Dermis blood vessel endothelial cell (primary cell): ENCODE measurements at regions not wholly inside any gene's neighbourhood (a gene's known extent, or its start where the extent isn't known, plus 50 kb on each side); places are given as distances from the start of the nearest gene placed in this dataset.

ENCODE experiments used
- DNase-seq: peaks from one replicate; pipeline ENCODE4 v3.0.0; 2010

GRCh38 chr7:46750321-46750865, 829.3 kb upstream of the IGFBP3 start:
- DNase-seq, result no peak

DNA sequence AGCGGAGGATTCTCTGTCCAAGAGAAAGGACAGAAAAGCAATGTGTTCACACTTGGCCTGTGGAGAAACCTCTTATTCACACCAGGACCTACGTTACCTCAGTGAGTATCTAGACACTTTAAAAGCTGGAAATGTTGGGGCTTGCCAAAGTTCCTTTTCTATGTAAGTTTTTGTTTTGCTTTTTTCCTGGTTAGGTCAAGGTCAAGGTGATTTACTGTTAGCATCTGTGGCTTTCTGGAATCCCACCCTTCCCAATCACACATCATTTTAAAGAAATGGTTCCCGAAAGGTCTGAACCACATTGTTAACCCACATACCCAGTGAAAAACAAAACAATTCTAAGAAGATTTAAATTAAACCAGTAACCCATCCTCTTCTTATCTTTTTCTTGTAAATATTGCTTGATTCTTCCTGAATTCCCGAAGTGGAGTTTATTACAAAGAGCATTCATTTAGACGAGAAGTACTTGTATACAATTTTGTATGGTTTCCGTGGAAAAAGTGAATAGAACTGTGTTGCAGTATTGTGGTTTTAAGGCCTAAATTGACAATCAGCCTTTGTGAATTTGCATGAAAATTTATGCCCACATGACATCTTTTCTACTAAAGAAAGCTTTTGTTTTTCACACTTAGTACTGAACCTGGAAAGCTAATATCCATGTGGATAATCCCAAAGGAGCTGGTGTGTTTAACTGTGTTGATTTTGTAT, 827.0 kb upstream of the IGFBP3 start:
- DNase-seq, result no peak

DNA sequence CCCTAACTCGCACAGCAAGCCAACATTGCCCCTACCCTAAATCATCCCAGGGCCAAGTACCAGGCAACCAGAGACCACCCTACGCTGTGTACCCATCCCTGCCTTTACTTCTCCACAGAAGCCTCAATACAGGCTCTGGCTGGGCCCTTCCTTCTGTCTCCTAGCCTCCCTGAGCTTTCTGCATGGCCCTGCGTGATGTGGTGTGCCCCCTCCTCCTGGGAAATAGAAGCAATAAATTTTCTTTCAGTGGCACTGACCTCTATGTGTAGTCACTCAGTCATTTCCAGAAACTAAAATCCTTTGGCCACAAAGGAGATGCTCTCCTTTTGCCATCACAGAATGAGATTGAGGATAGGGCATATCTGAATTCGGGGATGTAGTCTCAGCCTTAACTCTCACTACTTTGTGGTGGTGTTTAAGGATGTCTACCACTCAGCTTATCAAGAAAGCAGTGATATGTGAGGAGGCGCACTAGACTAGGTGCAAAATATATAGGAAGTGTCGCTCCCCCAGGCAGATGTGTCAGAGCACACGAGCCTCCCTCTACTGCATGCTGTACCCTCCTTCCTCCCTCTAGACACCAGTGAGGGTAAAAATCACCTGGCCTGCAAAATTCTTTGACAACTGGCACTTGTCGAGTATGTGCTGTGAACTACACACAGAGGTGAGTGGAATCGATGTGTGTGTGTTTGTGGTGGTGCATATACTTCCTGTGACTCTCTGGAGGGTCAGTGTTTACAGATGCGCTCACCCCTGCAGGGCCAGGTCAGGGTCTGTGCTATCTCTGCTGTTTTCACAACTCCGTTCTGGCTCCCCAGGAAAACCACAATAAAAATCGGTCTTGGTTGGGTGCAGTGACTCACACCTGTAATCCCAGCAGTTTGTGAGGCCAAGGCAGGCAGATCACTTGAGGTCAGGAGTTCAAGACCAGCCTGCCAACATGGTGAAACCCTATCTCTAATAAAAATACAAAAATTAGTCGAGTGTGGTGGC, 825.9 kb upstream of the IGFBP3 start:
- no peak for DNase-seq

GRCh38 chr7:46745707-46746090, 824.6 kb upstream of the IGFBP3 start:
- DNase-seq, result peak; percentile 27

- DNase-seq, result no peak
These were observed 824.1 kb upstream of the IGFBP3 start for GRCh38 chr7:46744957-46745706.

DNA sequence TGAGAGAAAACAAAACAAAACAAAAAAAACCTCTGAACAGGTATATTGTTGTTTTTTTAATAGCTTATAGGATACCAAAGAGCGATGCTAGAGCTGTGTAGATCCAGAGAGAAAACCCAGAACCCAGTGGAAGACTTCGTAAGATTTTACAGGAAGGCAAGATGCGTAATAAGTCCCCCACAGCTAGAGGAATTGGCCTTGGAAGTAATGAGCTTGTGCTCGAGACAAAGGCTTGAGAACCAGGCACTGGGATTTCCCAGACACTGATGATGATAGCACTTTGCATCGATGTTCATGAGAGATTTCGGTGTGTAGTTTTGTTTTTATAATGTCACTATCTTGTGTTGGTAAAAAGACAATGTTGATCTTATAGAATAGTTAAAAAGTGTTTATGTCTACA, 821.5 kb upstream of the IGFBP3 start:
- no peak for DNase-seq

GRCh38 chr7:46741938-46742540, 821.0 kb upstream of the IGFBP3 start:
- DNase-seq, result no peak

- no peak for DNase-seq
These were observed 820.1 kb upstream of the IGFBP3 start for GRCh38 chr7:46741181-46741580.

- DNase-seq, result no peak
These were observed 818.6 kb upstream of the IGFBP3 start for GRCh38 chr7:46739518-46740234.

GRCh38 chr7:46738796-46739195, 817.7 kb upstream of the IGFBP3 start:
- no peak for DNase-seq

DNA sequence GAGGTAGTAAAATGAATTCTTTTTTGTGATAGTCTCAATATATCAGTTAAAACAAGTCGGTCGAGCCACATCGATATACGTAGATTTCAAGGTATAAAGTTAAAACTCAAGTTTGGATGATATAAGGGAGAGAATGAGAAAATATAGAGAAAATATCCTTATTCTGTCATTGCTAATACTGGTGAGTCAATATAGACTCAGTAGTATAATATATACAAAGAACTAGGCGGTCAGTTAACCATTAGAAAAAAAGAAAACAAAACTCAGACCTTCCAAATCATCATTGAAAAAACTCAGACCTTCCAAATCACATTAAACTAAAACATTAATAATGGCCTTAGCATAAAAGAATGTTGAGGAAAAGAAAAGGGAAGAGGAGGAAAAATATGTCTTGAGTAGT, 817.1 kb upstream of the IGFBP3 start:
- no peak for DNase-seq

DNA sequence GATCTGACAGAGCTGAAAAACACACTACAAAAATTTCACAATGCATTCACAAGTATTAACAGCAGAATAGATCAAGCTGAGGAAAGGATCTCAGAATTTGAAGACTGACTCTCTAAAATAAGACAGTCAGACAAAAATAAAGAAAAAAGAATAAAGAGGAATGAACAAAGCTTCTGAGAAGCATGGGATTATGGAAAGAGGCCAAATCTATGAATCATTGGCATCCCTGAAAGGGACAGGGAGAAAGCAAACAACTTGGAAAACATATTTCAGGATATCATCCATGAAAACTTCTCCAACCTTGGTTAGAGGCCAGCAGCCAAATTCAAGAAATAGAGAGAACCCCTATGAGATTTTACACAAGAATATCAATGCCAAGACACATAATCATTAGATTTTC, 804.8 kb upstream of the IGFBP3 start:
- peak; percentile 48 for DNase-seq

GRCh38 chr7:46725136-46725535, 804.1 kb upstream of the IGFBP3 start:
- no peak for DNase-seq

DNA sequence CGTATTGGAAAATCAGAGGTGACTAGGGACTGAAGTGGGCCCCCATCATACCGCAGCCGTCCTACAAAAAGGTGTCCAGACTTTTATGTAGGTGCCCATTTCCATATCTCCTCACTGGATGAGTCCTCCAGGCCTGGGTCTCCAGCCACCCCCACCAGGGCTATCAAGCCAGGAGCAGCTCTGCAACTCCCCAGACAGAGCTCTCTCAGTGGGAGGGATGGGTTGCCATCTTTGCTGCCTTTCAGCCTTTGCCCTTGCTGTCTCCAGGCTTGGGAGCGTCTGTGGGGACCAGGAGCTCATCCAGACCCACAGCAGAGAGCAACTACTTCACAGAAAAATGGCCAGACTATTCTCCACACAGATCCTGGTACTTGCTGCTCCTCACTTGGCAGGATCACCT, 802.7 kb upstream of the IGFBP3 start:
- no peak for DNase-seq

GRCh38 chr7:46723003-46723402, 801.9 kb upstream of the IGFBP3 start:
- no peak for DNase-seq

- DNase-seq, result no peak
These were observed 799.7 kb upstream of the IGFBP3 start for GRCh38 chr7:46720761-46721160.

DNA sequence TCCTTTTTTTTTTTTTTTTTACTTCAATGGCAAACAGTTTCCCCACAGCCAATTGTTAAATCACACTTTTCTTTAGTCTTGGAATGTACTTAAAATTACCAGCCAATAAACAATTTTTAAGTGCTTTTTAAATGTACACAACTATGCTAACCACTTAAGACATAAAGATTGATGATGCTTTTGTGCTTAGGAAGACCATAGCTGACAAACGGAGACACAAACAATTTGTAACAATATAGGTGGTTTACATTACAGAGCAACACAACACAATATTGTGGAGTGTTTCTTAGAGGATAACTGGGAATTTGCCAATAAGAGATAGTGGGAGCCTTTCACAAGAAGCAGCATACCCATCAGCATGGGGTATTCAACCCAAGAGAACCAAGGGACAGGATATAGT, 798.5 kb upstream of the IGFBP3 start:
- DNase-seq, result no peak

GRCh38 chr7:46716926-46717325, 795.9 kb upstream of the IGFBP3 start:
- DNase-seq, result peak; percentile 53

DNA sequence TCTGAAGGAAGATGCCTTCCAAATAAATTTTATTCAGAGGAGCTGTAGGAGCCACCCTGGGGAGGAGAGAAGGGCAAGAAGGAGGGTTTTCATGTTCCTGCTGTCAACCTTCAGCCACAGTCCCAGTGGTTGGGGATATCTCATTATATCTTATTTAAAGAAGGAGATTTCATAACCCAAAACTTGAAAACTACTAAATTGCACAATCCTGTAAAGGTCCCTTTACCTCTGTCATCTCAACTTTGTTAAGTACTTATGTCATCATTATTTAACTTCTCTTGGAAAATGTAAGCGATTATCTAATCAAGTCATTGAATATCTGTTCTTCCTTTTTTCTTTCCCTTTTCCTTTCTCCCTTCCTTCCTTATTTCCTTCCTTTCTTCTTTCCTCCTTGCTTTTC, 794.5 kb upstream of the IGFBP3 start:
- DNase-seq, result no peak

GRCh38 chr7:46714904-46715303, 793.8 kb upstream of the IGFBP3 start:
- DNase-seq, result no peak

DNA sequence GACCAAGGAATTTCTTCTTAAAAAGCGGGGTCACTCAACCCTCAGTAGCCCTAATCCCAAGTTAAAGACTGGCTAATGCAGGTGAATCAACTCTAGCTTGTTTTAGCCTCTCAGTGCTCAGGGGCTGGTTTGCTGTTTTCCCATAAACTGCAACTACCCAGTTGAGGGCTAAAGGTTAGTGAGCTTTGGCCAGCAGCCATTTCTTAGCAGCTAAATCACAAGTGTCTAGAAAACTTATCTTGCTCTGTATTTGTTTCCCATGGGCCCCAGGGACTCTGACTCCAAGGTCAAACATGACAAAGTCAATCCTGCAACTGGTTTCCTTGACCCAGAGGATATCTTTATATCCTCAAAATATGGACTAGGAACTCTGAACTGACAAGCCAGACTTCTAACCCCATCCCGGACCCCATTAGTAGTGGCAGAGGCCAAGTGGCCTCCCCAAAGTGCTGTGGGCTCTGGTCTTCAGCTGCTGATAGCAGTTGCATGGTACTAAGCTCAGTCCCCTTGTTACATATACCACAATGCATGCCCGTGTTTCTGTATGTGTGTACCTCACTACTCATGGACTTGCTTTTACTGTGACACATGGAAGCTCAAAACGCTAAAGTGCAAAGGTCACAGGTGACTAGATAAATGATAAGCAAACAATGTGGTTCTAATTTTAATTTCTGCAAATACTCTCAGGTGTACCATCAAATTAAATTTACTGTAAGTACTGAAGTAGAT, 793.0 kb upstream of the IGFBP3 start:
- DNase-seq, result peak; percentile 55
